Uterus (tissue), 3 donors: ENCODE measurements at regions not wholly inside any gene's neighbourhood (a gene's known extent, or its start where the extent isn't known, plus 50 kb on each side); places are given as distances from the start of the nearest gene placed in this dataset.

Source experiments
- DNase-seq, 2 donors: peaks; one replicate each; pipeline ENCODE4 v3.0.0-alpha.2; 2019 to 2020
- H3K27ac ChIP-seq, 2 donors: fragments of 200-600 bp; sonication (generic); 1 replicate in 1 of 2; 2 replicates in 1 of 2; pipeline ENCODE4 v1.5.1; 2016 to 2018
- H3K27me3 ChIP-seq, 2 donors: fragments of 200-600 bp; sonication (generic); one replicate each; pipeline ENCODE4 v1.5.1; 2018 to 2019; ENCODE audit warnings: control low read depth in 1 of 2
- H3K36me3 ChIP-seq, 2 donors: fragments of 200-600 bp; sonication (generic); one replicate each; pipeline ENCODE4 v1.5.1; 2019; ENCODE audit warnings: control low read depth in 1 of 2
- H3K4me1 ChIP-seq, 2 donors: fragments of 200-600 bp; sonication (generic); one replicate each; pipeline ENCODE4 v1.5.1; 2018 to 2019; ENCODE audit warnings: control low read depth in 1 of 2
- H3K4me3 ChIP-seq, 2 donors: fragments of 200-600 bp; sonication (generic); 1 replicate in 1 of 2; 2 replicates in 1 of 2; pipeline ENCODE4 v1.5.1; 2018 to 2019; ENCODE audit warnings: mild to moderate bottlenecking in 1 of 2
- H3K9me3 ChIP-seq, 2 donors: fragments of 200-600 bp; sonication (generic); one replicate each; pipeline ENCODE4 v1.5.1; 2019; ENCODE audit warnings: control low read depth in 1 of 2
- CTCF ChIP-seq, 4 experiments: fragments of 200-600 bp in 2 of 4; fragments of 450-650 bp in 2 of 4; sonication (generic) in 2 of 4; IDR thresholded peaks; one replicate each; pipeline ENCODE4 v1.5.1; 2016 to 2019; ENCODE audit warnings: antibody characterized with exemption in 4 of 4, mild to moderate bottlenecking in 2 of 4, moderate library complexity in 1 of 4
- POLR2A ChIP-seq, 2 donors: fragments of 450-650 bp; IDR thresholded peaks; one replicate each; pipeline ENCODE4 v1.6.1; 2016; ENCODE audit warnings: antibody characterized with exemption in 2 of 2, mild to moderate bottlenecking in 1 of 2, moderate library complexity in 1 of 2
- intact Hi-C: fragments of 100-400 bp; cut with DNase I; formaldehyde crosslinking; loops from one replicate; pipeline ENCODE4 v1.15.1; 2023; ENCODE audit warnings: low total_unique reads
- donor health status: DM: yes; HTN: yes; CAD: no.

- TF ChIP-seq CTCF (IDR thresholded peaks at IDR 0.05): no peak
- H3K4me3 ChIP-seq: no peak overlapping the region
- H3K27me3 ChIP-seq: no peaks in the 10 kb centered on the region
- DNase-seq: no peak
- intact Hi-C loops: no loop called here
- no peaks in the 10 kb centered on the region for H3K4me1 ChIP-seq
- no peaks in the 10 kb centered on the region for H3K36me3 ChIP-seq
- H3K9me3 ChIP-seq: no peaks in the 10 kb centered on the region
- H3K27ac ChIP-seq: no peak overlapping the region
Observed at GRCh38 chr12:124148481-124149273, 146.2 kb upstream of the RFLNA start.

GRCh38 chr12:124149287-124149686 is 145.6 kb upstream of the RFLNA start:
- Histone ChIP-seq H3K36me3 (no peaks in the 10 kb centered on the region), H3K4me3 (no peak overlapping the region), H3K9me3 (no peaks in the 10 kb centered on the region), H3K27ac (no peak overlapping the region), H3K4me1 (no peaks in the 10 kb centered on the region), H3K27me3 (no peaks in the 10 kb centered on the region)
- intact Hi-C loops: no loop called here
- DNase-seq: no peak
- TF ChIP-seq POLR2A (IDR thresholded peaks at IDR 0.05) (no peak), CTCF (IDR thresholded peaks at IDR 0.05) (no peak)

GRCh38 chr12:124150168-124150567 is 144.7 kb upstream of the RFLNA start:
- H3K27me3 ChIP-seq: no peaks in the 10 kb centered on the region
- intact Hi-C loops: no loop called here
- H3K9me3 ChIP-seq: no peaks in the 10 kb centered on the region
- no peak for DNase-seq
- TF ChIP-seq CTCF (IDR thresholded peaks at IDR 0.05): no peak
- TF ChIP-seq POLR2A (IDR thresholded peaks at IDR 0.05): no peak
- no peak overlapping the region for H3K27ac ChIP-seq
- no peak overlapping the region for H3K4me3 ChIP-seq
- no peaks in the 10 kb centered on the region for H3K36me3 ChIP-seq
- no peaks in the 10 kb centered on the region for H3K4me1 ChIP-seq

GRCh38 chr12:124151583-124151982 is 143.3 kb upstream of the RFLNA start:
- no peak for DNase-seq
- intact Hi-C loops: no loop called here
- TF ChIP-seq CTCF (IDR thresholded peaks at IDR 0.05): no peak
- no peaks in the 10 kb centered on the region for H3K9me3 ChIP-seq
- H3K4me3 ChIP-seq: no peak overlapping the region
- H3K27ac ChIP-seq: no peak overlapping the region
- no peaks in the 10 kb centered on the region for H3K4me1 ChIP-seq
- no peaks in the 10 kb centered on the region for H3K27me3 ChIP-seq
- no peaks in the 10 kb centered on the region for H3K36me3 ChIP-seq

- intact Hi-C loops: no loop called here
Observed at GRCh38 chr12:124152731-124153130, 142.2 kb upstream of the RFLNA start.

More at GRCh38 chr12:124152731-124153130, 142.2 kb upstream of the RFLNA start:
- H3K27ac ChIP-seq: no peak overlapping the region
- no peak for DNase-seq
- H3K36me3 ChIP-seq: no peaks in the 10 kb centered on the region
- H3K27me3 ChIP-seq: no peaks in the 10 kb centered on the region
- TF ChIP-seq POLR2A (IDR thresholded peaks at IDR 0.05): no peak
- no peak for TF ChIP-seq CTCF (IDR thresholded peaks at IDR 0.05)
- no peaks in the 10 kb centered on the region for H3K9me3 ChIP-seq
- no peaks in the 10 kb centered on the region for H3K4me1 ChIP-seq
- H3K4me3 ChIP-seq: no peak overlapping the region
